Lower leg skin (tissue), 3 donors: ENCODE measurements at regions not wholly inside any gene's neighbourhood (a gene's known extent, or its start where the extent isn't known, plus 50 kb on each side); places are given as distances from the start of the nearest gene placed in this dataset.

Experiments used
- CTCF ChIP-seq, 3 donors: fragments of 450-650 bp; IDR thresholded peaks; one replicate each; pipeline ENCODE4 v1.5.1; 2016; ENCODE audit warnings: antibody characterized with exemption in 3 of 3, mild to moderate bottlenecking in 3 of 3, moderate library complexity in 2 of 3
- POLR2A ChIP-seq, 2 donors: fragments of 450-650 bp; IDR thresholded peaks; one replicate each; pipeline ENCODE4 v1.6.1; 2016 to 2017; ENCODE audit warnings: antibody characterized with exemption in 2 of 2, mild to moderate bottlenecking in 1 of 2, moderate library complexity in 1 of 2

GRCh38 chr13:34833562-34834182 lies 108.4 kb upstream of the NBEA start:
- TF ChIP-seq POLR2A (IDR thresholded peaks at IDR 0.05) (no peak), CTCF (IDR thresholded peaks at IDR 0.05) (no peak)
